SK-N-MC (cell line): ENCODE measurements at regions not wholly inside any gene's neighbourhood (a gene's known extent, or its start where the extent isn't known, plus 50 kb on each side); places are given as distances from the start of the nearest gene placed in this dataset.

Experiments
- DNase-seq: peaks from one replicate; pipeline ENCODE4 v3.0.0-alpha.2; 2011; ENCODE audit warnings: low read depth, low spot score
- H3K27ac ChIP-seq: fragments of 200-600 bp; sonication (generic); 2 replicates; pipeline ENCODE4 v1.5.1; 2016; ENCODE audit warnings: mixed run types
- H3K36me3 ChIP-seq: fragments of 200-600 bp; sonication (generic); 2 replicates; pipeline ENCODE4 v1.6.1; 2017; ENCODE audit warnings: antibody characterized with exemption, low read length, mixed read lengths; ENCODE audit not compliant: insufficient read depth
- H3K4me3 ChIP-seq: fragments of 200-600 bp; sonication (generic); 2 replicates; pipeline ENCODE4 v1.5.1; 2016
- H3K9ac ChIP-seq: fragments of 200-600 bp; sonication (generic); 2 replicates; pipeline ENCODE4 v1.8.0; 2017; ENCODE audit warnings: mixed run types, mixed read lengths; ENCODE audit not compliant: insufficient read length
- H3K9me3 ChIP-seq: fragments of 200-600 bp; sonication (generic); 2 replicates; pipeline ENCODE4 v1.6.1; 2017; ENCODE audit warnings: low read depth, mild to moderate bottlenecking, antibody characterized with exemption, low read length, moderate library complexity, mixed read lengths
- EZH2 ChIP-seq: fragments of 200-600 bp; sonication (generic); IDR thresholded peaks from one replicate; pipeline ENCODE4 v1.6.1; 2017; ENCODE audit warnings: antibody characterized with exemption
- FOXP2 ChIP-seq: optimal IDR thresholded peaks from 2 replicates; pipeline ENCODE3; 2011; ENCODE audit warnings: mild to moderate bottlenecking, moderate library complexity; ENCODE audit not compliant: insufficient read depth; ENCODE audit errors: extremely low read length, control extremely low read depth
- POLR2AphosphoS5 ChIP-seq: IDR thresholded peaks from 2 replicates; pipeline ENCODE4 v1.6.1; 2012; ENCODE audit warnings: mild to moderate bottlenecking, low read depth, low read length, borderline replicate concordance

GRCh38 chr5:30239331-30240022 is 954.0 kb upstream of the CDH6 start:
- no peak overlapping the region for H3K27ac ChIP-seq
- H3K36me3 ChIP-seq = no peaks in the 10 kb centered on the region
- H3K9me3 ChIP-seq = no peaks in the 10 kb centered on the region
- no peak overlapping the region for H3K4me3 ChIP-seq
- no peak for DNase-seq
- no peak for TF ChIP-seq EZH2
- no peak for TF ChIP-seq FOXP2
- no peak for TF ChIP-seq POLR2AphosphoS5
- H3K9ac ChIP-seq = no peak overlapping the region

- Histone ChIP-seq H3K36me3 (no peaks in the 10 kb centered on the region), H3K9ac (no peak overlapping the region), H3K4me3 (no peak overlapping the region), H3K9me3 (no peaks in the 10 kb centered on the region), H3K27ac (no peak overlapping the region)
- TF ChIP-seq EZH2 = no peak
- no peak for TF ChIP-seq FOXP2
- no peak for TF ChIP-seq POLR2AphosphoS5
- DNase-seq = no peak
Observed at GRCh38 chr5:30237189-30237588, 956.3 kb upstream of the CDH6 start.

GRCh38 chr5:30209755-30210154 is 983.7 kb upstream of the CDH6 start:
- H3K9me3 ChIP-seq = no peaks in the 10 kb centered on the region
- no peak overlapping the region for H3K27ac ChIP-seq
- H3K4me3 ChIP-seq = no peak overlapping the region
- DNase-seq = no peak
- no peak overlapping the region for H3K9ac ChIP-seq
- no peaks in the 10 kb centered on the region for H3K36me3 ChIP-seq
- TF ChIP-seq POLR2AphosphoS5 (no peak), FOXP2 (no peak), EZH2 (no peak)

GRCh38 chr5:30197662-30198061 is 995.8 kb upstream of the CDH6 start:
- DNase-seq = no peak
- no peaks in the 10 kb centered on the region for H3K36me3 ChIP-seq
- H3K4me3 ChIP-seq = 0 out of 2 replicates have a peak overlapping the region, but pooled peaks have one; percentile 14
- H3K9me3 ChIP-seq = no peaks in the 10 kb centered on the region
- peak overlapping the region; percentile 51; the same call in 1 of the 2 replicates for H3K27ac ChIP-seq
- H3K9ac ChIP-seq = no peak overlapping the region
- TF ChIP-seq POLR2AphosphoS5 (peak; percentile 49), FOXP2 (no peak)

GRCh38 chr5:30195036-30195435 is 998.5 kb upstream of the CDH6 start:
- no peak overlapping the region for H3K9ac ChIP-seq
- H3K4me3 ChIP-seq = no peak overlapping the region
- DNase-seq = no peak
- H3K36me3 ChIP-seq = no peaks in the 10 kb centered on the region
- H3K27ac ChIP-seq = no peak overlapping the region
- no peaks in the 10 kb centered on the region for H3K9me3 ChIP-seq
- TF ChIP-seq EZH2 = no peak
- TF ChIP-seq POLR2AphosphoS5 = no peak
- no peak for TF ChIP-seq FOXP2

GRCh38 chr5:30194595-30194994 is 998.9 kb upstream of the CDH6 start:
- Histone ChIP-seq H3K9ac (no peak overlapping the region), H3K9me3 (no peaks in the 10 kb centered on the region), H3K4me3 (no peak overlapping the region), H3K27ac (no peak overlapping the region), H3K36me3 (no peaks in the 10 kb centered on the region)
- no peak for TF ChIP-seq EZH2
- no peak for TF ChIP-seq POLR2AphosphoS5
- no peak for TF ChIP-seq FOXP2
- no peak for DNase-seq

GRCh38 chr5:30183795-30184194 is 1009.7 kb upstream of the CDH6 start:
- Histone ChIP-seq H3K36me3 (no peaks in the 10 kb centered on the region), H3K4me3 (no peak overlapping the region), H3K27ac (no peak overlapping the region), H3K9me3 (no peaks in the 10 kb centered on the region), H3K9ac (no peak overlapping the region)
- no peak for TF ChIP-seq POLR2AphosphoS5
- TF ChIP-seq FOXP2 = no peak
- no peak for TF ChIP-seq EZH2
- DNase-seq = no peak

- no peak overlapping the region for H3K27ac ChIP-seq
Observed at GRCh38 chr5:30156156-30156555, 1037.3 kb upstream of the CDH6 start.

GRCh38 chr5:30152431-30152830 is 1041.1 kb upstream of the CDH6 start:
- Histone ChIP-seq H3K9ac (no peak overlapping the region), H3K4me3 (no peak overlapping the region), H3K36me3 (no peaks in the 10 kb centered on the region), H3K9me3 (no peaks in the 10 kb centered on the region), H3K27ac (no peak overlapping the region)
- TF ChIP-seq FOXP2 (no peak), POLR2AphosphoS5 (no peak), EZH2 (no peak)
- no peak for DNase-seq

More at GRCh38 chr5:30156156-30156555, 1037.3 kb upstream of the CDH6 start:
- TF ChIP-seq POLR2AphosphoS5 (no peak), FOXP2 (no peak), EZH2 (no peak)
- no peak overlapping the region for H3K9ac ChIP-seq
- H3K4me3 ChIP-seq = no peak overlapping the region
- no peaks in the 10 kb centered on the region for H3K36me3 ChIP-seq
- no peaks in the 10 kb centered on the region for H3K9me3 ChIP-seq
- DNase-seq = no peak
